GM12878 (cell line): ENCODE measurements at regions not wholly inside any gene's neighbourhood (a gene's known extent, or its start where the extent isn't known, plus 50 kb on each side); places are given as distances from the start of the nearest gene placed in this dataset.

Experiments used
- ATAC-seq: fragments of 200-7000 bp; cut with Tn5 transposase; 3 replicates; pipeline ENCODE4 v1.9.1; 2020; ENCODE audit warnings: mild to moderate bottlenecking, moderate library complexity
- BruUV-seq: library from RNA; stranded (reverse); fragments of 400-500 nt; replicated peaks from 2 replicates; lab custom pipeline; 2021; lab: Mats Ljungman, UMichigan
- CTCF ChIA-PET: fragments of 300-600 bp; sonication (Branson Sonifier 250); formaldehyde crosslinking; extraction: SDS; loops from one replicate; lab custom pipeline; 2021; ENCODE audit warnings: inconsistent platforms; lab: Yijun Ruan, JAX
- POLR2A ChIA-PET: fragments of 350-600 bp; formaldehyde crosslinking; extraction: SDS; loops from one replicate; lab custom pipeline; 2021; ENCODE audit warnings: inconsistent platforms; lab: Charles Lee
- RAD21 ChIA-PET: fragments of 300-600 bp; sonication (Branson Sonifier 250); formaldehyde crosslinking; loops from one replicate; lab custom pipeline; 2023; ENCODE audit warnings: antibody characterized with exemption; ENCODE audit not compliant: unreplicated experiment; lab: Charles Lee
- SMC1A ChIA-PET: fragments of 300-600 bp; sonication (Branson Sonifier 250); formaldehyde crosslinking; loops from one replicate; lab custom pipeline; 2023; ENCODE audit not compliant: unreplicated experiment, uncharacterized antibody; lab: Charles Lee
- DNase-seq: peaks from one replicate; pipeline ENCODE4 v3.0.0-alpha.2; 2011; ENCODE audit warnings: low read depth, low spot score
- FAIRE-seq: peaks from 3 replicates; lab custom pipeline; 2011; peaks lifted over from hg19 to GRCh38; lab: Jason Lieb, UNC
- H2AFZ ChIP-seq: 2 replicates; pipeline ENCODE4 v1.6.0; 2011; ENCODE audit warnings: low read depth, low read length, control low read depth; ENCODE audit not compliant: control insufficient read depth
- H3K27ac ChIP-seq: 2 replicates; pipeline ENCODE4 v1.5.1; 2011; ENCODE audit warnings: control low read depth; ENCODE audit not compliant: control insufficient read depth, insufficient read depth
- H3K27me3 ChIP-seq, 2 experiments: replicated peaks in 1 of 2; 2 replicates each; pipeline versions ENCODE4 v1.6.0 to v1.6.1; 2011; ENCODE audit warnings: low read length in 1 of 2; ENCODE audit not compliant: control insufficient read depth in 2 of 2, insufficient read depth in 2 of 2
- H3K36me3 ChIP-seq, 2 experiments: 2 replicates each; pipeline ENCODE4 v1.5.1; 2011; ENCODE audit warnings: low read length in 1 of 2; ENCODE audit not compliant: control insufficient read depth in 2 of 2, insufficient read depth in 2 of 2
- H3K4me1 ChIP-seq: 2 replicates; pipeline ENCODE4 v1.6.1; 2011; ENCODE audit warnings: mild to moderate bottlenecking, low read length, moderate library complexity, mixed read lengths; ENCODE audit not compliant: control insufficient read depth, insufficient read depth
- H3K4me2 ChIP-seq: 2 replicates; pipeline ENCODE4 v1.6.0; 2011; ENCODE audit warnings: control low read depth; ENCODE audit not compliant: control insufficient read depth, insufficient read depth
- H3K4me3 ChIP-seq: fragments of 200-600 bp; sonication (generic); 2 replicates; pipeline ENCODE4 v1.5.1; 2016
- H3K79me2 ChIP-seq: 2 replicates; pipeline ENCODE4 v1.6.0; 2011; ENCODE audit warnings: low read length; ENCODE audit not compliant: control insufficient read depth, insufficient read depth
- H3K9ac ChIP-seq: 2 replicates; pipeline ENCODE4 v1.8.0; 2011; ENCODE audit warnings: low read length, control low read depth, mixed read lengths; ENCODE audit not compliant: control insufficient read depth, insufficient read depth
- H3K9me3 ChIP-seq: replicated peaks from 3 replicates; pipeline ENCODE4 v1.5.1; 2011; ENCODE audit warnings: mild to moderate bottlenecking, low read length; ENCODE audit not compliant: control insufficient read depth, insufficient read depth
- H4K20me1 ChIP-seq: 2 replicates; pipeline ENCODE4 v1.6.0; 2011; ENCODE audit not compliant: control insufficient read depth, insufficient read depth
- CBFB ChIP-seq: IDR thresholded peaks from 2 replicates; pipeline ENCODE4 v1.6.1; 2016; ENCODE audit warnings: antibody characterized with exemption, low read depth
- CEBPB ChIP-seq, 2 experiments: fragments of 150-350 bp in 1 of 2; IDR thresholded peaks; 2 replicates each; pipeline ENCODE4 v1.6.1; 2012 to 2014; ENCODE audit warnings: low read depth in 2 of 2, low read length in 2 of 2, borderline replicate concordance in 1 of 2, inconsistent platforms in 1 of 2
- CTCF ChIP-seq, 3 experiments: IDR thresholded peaks in 2 of 3; conservative IDR thresholded peaks in 1 of 3; 2 replicates each; pipeline ENCODE4 v1.5.1; 2011; ENCODE audit warnings: low read depth in 3 of 3, low read length in 3 of 3, mild to moderate bottlenecking in 3 of 3, control low read depth in 2 of 3, moderate library complexity in 2 of 3, inconsistent platforms in 1 of 3, mixed read lengths in 1 of 3; ENCODE audit not compliant: control insufficient read depth in 2 of 3, insufficient read depth in 1 of 3; ENCODE audit errors: extremely low read depth in 1 of 3
- HDAC2 ChIP-seq: fragments of 200-600 bp; sonication (generic); IDR thresholded peaks from 2 replicates; pipeline ENCODE4 v1.6.1; 2017
- IKZF2 ChIP-seq, 2 experiments: fragments of 450-650 bp; IDR thresholded peaks; 2 replicates each; pipeline ENCODE4 v1.6.1; 2017; ENCODE audit warnings: mild to moderate bottlenecking in 2 of 2, moderate library complexity in 2 of 2
- MAX ChIP-seq: IDR thresholded peaks from 2 replicates; pipeline ENCODE4 v1.6.1; 2012; ENCODE audit warnings: low read depth, low read length, improper control_type of control experiment
- NBN ChIP-seq: fragments of 450-650 bp; IDR thresholded peaks from 2 replicates; pipeline ENCODE4 v1.6.1; 2016
- PAX5 ChIP-seq: IDR thresholded peaks from 2 replicates; pipeline ENCODE4 v1.6.1; 2011; ENCODE audit warnings: low read depth, low read length, borderline replicate concordance
- POLR2AphosphoS5 ChIP-seq: IDR thresholded peaks from 2 replicates; pipeline ENCODE4 v1.6.1; 2011; ENCODE audit warnings: mild to moderate bottlenecking, low read length, inconsistent platforms
- RBBP5 ChIP-seq: fragments of 200-600 bp; sonication (generic); conservative IDR thresholded peaks from 2 replicates; pipeline ENCODE4 v1.6.1; 2016
- RUNX3 ChIP-seq: IDR thresholded peaks from 2 replicates; pipeline ENCODE4 v1.6.1; 2012; ENCODE audit warnings: low read length, inconsistent platforms
- SUPT20H ChIP-seq: IDR thresholded peaks from 2 replicates; pipeline ENCODE4 v1.6.1; 2011; ENCODE audit warnings: low read depth, mild to moderate bottlenecking, low read length, moderate library complexity, borderline replicate concordance; ENCODE audit not compliant: control insufficient read depth
- YY1 ChIP-seq: IDR thresholded peaks from 2 replicates; pipeline ENCODE4 v1.6.1; 2011; ENCODE audit warnings: low read depth, mild to moderate bottlenecking, low read length
- ZBTB33 ChIP-seq: fragments of 450-650 bp; IDR thresholded peaks from 2 replicates; pipeline ENCODE4 v1.6.1; 2017; ENCODE audit warnings: mild to moderate bottlenecking
- ZBTB4 ChIP-seq: fragments of 450-650 bp; formaldehyde crosslinking; IDR thresholded peaks from 2 replicates; pipeline ENCODE4 v1.4.0; 2022; ENCODE audit warnings: mild to moderate bottlenecking, moderate library complexity
- ZNF217 ChIP-seq: fragments of 450-650 bp; IDR thresholded peaks from 2 replicates; pipeline ENCODE4 v1.6.1; 2017; ENCODE audit warnings: antibody characterized with exemption, mild to moderate bottlenecking
- ZNF274 ChIP-seq: IDR thresholded peaks from one replicate; pipeline ENCODE4 v1.8.0; 2011; ENCODE audit not compliant: insufficient read length, insufficient read depth
- WGBS: methylation state at CpG from one replicate; pipeline ENCODE4 v1.1.6; 2016; ENCODE audit warnings: low lambda C conversion rate; ENCODE audit not compliant: insufficient replicate concordance, insufficient coverage; ENCODE audit errors: missing lambda C conversion rate; 5-methylcytosine and 5-hydroxymethylcytosine counted together
- in situ Hi-C: fragments of 300-500 bp; cut with MboI; formaldehyde crosslinking; loops from 9 replicates; pipeline ENCODE4 v1.14.3; 2018; ENCODE audit warnings: mixed read lengths
- intact Hi-C: fragments of 100-400 bp; cut with micrococcal nuclease; formaldehyde crosslinking; loops from one replicate; pipeline ENCODE4 v1.14.2; 2022; ENCODE audit not compliant: unreplicated experiment

GRCh38 chr21:27532076-27532475 is 565.2 kb upstream of the ADAMTS5 start (continued):
- TF ChIP-seq ZNF217 (no peak), POLR2AphosphoS5 (no peak), ZBTB33 (no peak), RUNX3 (no peak), ZNF274 (no peak), HDAC2 (no peak), CBFB (no peak)

- no peaks in the 10 kb centered on the region for H3K36me3 ChIP-seq
- in situ Hi-C loops (no loop called here), intact Hi-C loops (no loop called here)
- no peak overlapping the region for H3K4me3 ChIP-seq
- DNase-seq (no peak), FAIRE-seq (no peak), ATAC-seq (no peak)
- no peaks in the 10 kb centered on the region for H3K79me2 ChIP-seq
- no peaks in the 10 kb centered on the region for H4K20me1 ChIP-seq
- ChIA-PET RAD21 (no interaction called here), CTCF (no interaction called here), POLR2A (no interaction called here), SMC1A (interaction anchor here (0.6 kb wide), 1 partner anchor 981 kb away, joined by 3 read pairs; no protein-coding TSS in a partner anchor)
- H3K9ac ChIP-seq, result no peak overlapping the region
- WGBS, result 0% methylated on average over 1 of the region's 1 CpG
- H3K4me2 ChIP-seq, result no peak overlapping the region
- no peaks in the 10 kb centered on the region for H3K9me3 ChIP-seq
- H3K27ac ChIP-seq, result no peak overlapping the region
- no peaks in the 10 kb centered on the region for H3K4me1 ChIP-seq
- no peaks in the 10 kb centered on the region for H3K27me3 ChIP-seq
- BruUV-seq, result no TSS peak
- H2AFZ ChIP-seq, result no peak overlapping the region
- TF ChIP-seq SUPT20H (no peak), CEBPB (IDR thresholded peaks at IDR 0.05; ENCODE audit: borderline replicate concordance in 1 of 2, low read depth in 2 of 2, low read length in 2 of 2) (no peak), RBBP5 (no peak), IKZF2 (IDR thresholded peaks at IDR 0.05) (no peak), CTCF (IDR thresholded peaks at IDR 0.05 in 2 of 3, conservative IDR thresholded peaks at IDR 0.05 in 1 of 3; ENCODE audit: control insufficient read depth in 2 of 3, extremely low read depth in 1 of 3, insufficient read depth in 1 of 3, low read depth in 3 of 3, low read length in 3 of 3) (no peak), ZBTB4 (CRISPR knock-in tag) (no peak), YY1 (no peak), PAX5 (no peak), NBN (no peak), MAX (no peak)
Measured at GRCh38 chr21:27528697-27529096, 561.8 kb upstream of the ADAMTS5 start.
